ENCODE measurements at regions not wholly inside any gene's neighbourhood (a gene's known extent, or its start where the extent isn't known, plus 50 kb on each side); places are given as distances from the start of the nearest gene placed in this dataset.
A peak's percentile ranks its signal among the peaks of the same experiment; 100 is the strongest.

GRCh38 chr10:107427016-107427415 lies 262.5 kb upstream of the SORCS1 start:
- FAIRE-seq, result peak; percentile 57
- Histone ChIP-seq H3K4me3 (ENCODE audit: low read length in 3 of 3) (peak overlapping the region in 1 of 3 donors; percentile 20), H3K9ac (ENCODE audit: low read length in 3 of 3) (no peak overlapping the region), H3K4me1 (ENCODE audit: control insufficient read depth in 2 of 3, insufficient read depth in 2 of 3, low read depth in 1 of 3, low read length in 3 of 3) (peaks cover 2 to 17% (median 3%) of the 10 kb centered on the region in 3 donors), H3K9me3 (ENCODE audit: control insufficient read depth in 2 of 3, insufficient read depth in 1 of 3, low read length in 3 of 3) (no peaks in the 10 kb centered on the region), H3K27ac (ENCODE audit: low read depth in 2 of 2, low read length in 2 of 2) (peak overlapping the region in 1 of 2 donors; percentile 28), H3K36me3 (ENCODE audit: control insufficient read depth in 2 of 3, insufficient read depth in 3 of 3, low read length in 3 of 3) (no peaks in the 10 kb centered on the region), H3K27me3 (ENCODE audit: control insufficient read depth, insufficient read depth, low read length) (no peaks in the 10 kb centered on the region)
- intact Hi-C loops (cut with DNase I), result no loop called here
- no peak for TF ChIP-seq CTCF (IDR thresholded peaks at IDR 0.05; ENCODE audit: borderline replicate concordance, extremely low read depth, insufficient read depth)
- peak in 2 of 5 donors; percentile 12 to 30 for DNase-seq

GRCh38 chr10:107425931-107426553 lies 261.5 kb upstream of the SORCS1 start:
- DNase-seq, result no peak
- Histone ChIP-seq H3K27ac (ENCODE audit: low read depth in 2 of 2, low read length in 2 of 2) (peak overlapping the region; percentile 38 to 67), H3K4me1 (ENCODE audit: control insufficient read depth in 2 of 3, insufficient read depth in 2 of 3, low read depth in 1 of 3, low read length in 3 of 3) (peaks cover 2 to 17% (median 3%) of the 10 kb centered on the region in 3 donors), H3K4me3 (ENCODE audit: low read length in 3 of 3) (peak overlapping the region in 2 of 3 donors; percentile 56 to 59), H3K27me3 (ENCODE audit: control insufficient read depth, insufficient read depth, low read length) (no peaks in the 10 kb centered on the region), H3K9me3 (ENCODE audit: control insufficient read depth in 2 of 3, insufficient read depth in 1 of 3, low read length in 3 of 3) (no peaks in the 10 kb centered on the region), H3K36me3 (ENCODE audit: control insufficient read depth in 2 of 3, insufficient read depth in 3 of 3, low read length in 3 of 3) (no peaks in the 10 kb centered on the region), H3K9ac (ENCODE audit: low read length in 3 of 3) (peak overlapping the region in 1 of 3 donors; percentile 4)
- no peak for FAIRE-seq
- intact Hi-C loops (cut with DNase I), result no loop called here
- no peak for TF ChIP-seq CTCF (IDR thresholded peaks at IDR 0.05; ENCODE audit: borderline replicate concordance, extremely low read depth, insufficient read depth)

- Histone ChIP-seq H3K36me3 (ENCODE audit: control insufficient read depth in 2 of 3, insufficient read depth in 3 of 3, low read length in 3 of 3) (no peaks in the 10 kb centered on the region), H3K4me1 (ENCODE audit: control insufficient read depth in 2 of 3, insufficient read depth in 2 of 3, low read depth in 1 of 3, low read length in 3 of 3) (peaks cover 2 to 17% (median 3%) of the 10 kb centered on the region in 3 donors), H3K9me3 (ENCODE audit: control insufficient read depth in 2 of 3, insufficient read depth in 1 of 3, low read length in 3 of 3) (no peaks in the 10 kb centered on the region), H3K27ac (ENCODE audit: low read depth in 2 of 2, low read length in 2 of 2) (peak overlapping the region in 1 of 2 donors; percentile 8), H3K4me3 (ENCODE audit: low read length in 3 of 3) (no peak overlapping the region), H3K9ac (ENCODE audit: low read length in 3 of 3) (no peak overlapping the region), H3K27me3 (ENCODE audit: control insufficient read depth, insufficient read depth, low read length) (no peaks in the 10 kb centered on the region)
- no peak for DNase-seq
- intact Hi-C loops (cut with DNase I), result no loop called here
- no peak for TF ChIP-seq CTCF (IDR thresholded peaks at IDR 0.05; ENCODE audit: borderline replicate concordance, extremely low read depth, insufficient read depth)
- FAIRE-seq, result no peak
These were observed 260.1 kb upstream of the SORCS1 start for GRCh38 chr10:107424628-107425027.

Data from kidney (tissue), 13 donors.